ENCODE measurements at regions not wholly inside any gene's neighbourhood (a gene's known extent, or its start where the extent isn't known, plus 50 kb on each side); places are given as distances from the start of the nearest gene placed in this dataset.

DNA sequence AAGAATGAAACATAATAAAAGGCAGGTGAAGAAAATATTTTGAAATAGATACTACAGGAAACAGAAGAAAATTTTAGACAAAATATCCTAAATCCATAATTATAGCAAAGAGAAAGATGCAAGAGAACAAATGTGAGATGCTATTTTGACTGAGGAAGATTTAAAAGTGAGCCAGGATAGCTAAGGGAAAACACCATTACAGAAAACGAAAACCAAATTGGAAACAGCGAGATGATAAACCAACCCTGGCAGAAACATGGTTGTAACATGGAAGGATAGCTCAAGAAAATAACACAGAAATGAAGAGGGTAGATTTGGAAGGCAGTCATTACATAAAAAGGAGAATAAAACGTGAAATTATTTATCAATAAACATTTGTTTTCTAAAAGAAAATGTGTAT is 267.2 kb upstream of the NREP start:
- Histone ChIP-seq H2BK5ac (ENCODE audit: low read depth, low read length, poor library complexity, severe bottlenecking) (no peak overlapping the region), H2AFZ (replicated peaks; ENCODE audit: low read length, poor library complexity) (no peak overlapping the region), H3K4me2 (ENCODE audit: low read depth, low read length) (no peak overlapping the region), H3K23ac (ENCODE audit: low read depth, low read length) (no peak overlapping the region), H3K4ac (ENCODE audit: low read depth, low read length) (no peak overlapping the region), H4K8ac (ENCODE audit: low read depth in 2 of 2, low read length in 2 of 2) (no peak overlapping the region), H3K79me1 (ENCODE audit: low read depth in 1 of 2, low read length in 2 of 2) (no peaks in the 10 kb centered on the region), H3K14ac (replicated peaks; ENCODE audit: low read depth, low read length) (no peak overlapping the region), H3K56ac (ENCODE audit: extremely low read depth, insufficient read depth, low read length) (no peak overlapping the region), H3K36me3 (ENCODE audit: control insufficient read depth, insufficient read depth, low read length) (no peaks in the 10 kb centered on the region), H3K9ac (ENCODE audit: low read depth, low read length) (no peak overlapping the region), H3K9me1 (ENCODE audit: insufficient read depth, low read length) (no peaks in the 10 kb centered on the region), H3K27ac (ENCODE audit: insufficient read depth, low read length) (no peak overlapping the region), H4K20me1 (ENCODE audit: insufficient read depth, low read length) (no peaks in the 10 kb centered on the region), H4K91ac (ENCODE audit: insufficient read depth, low read depth, low read length) (no peak overlapping the region), H3K4me1 (ENCODE audit: control insufficient read depth, insufficient read depth, low read length) (no peaks in the 10 kb centered on the region; the same call in 1 of the 2 replicates), H2BK20ac (ENCODE audit: low read depth, low read length) (no peak overlapping the region; the same call in 1 of the 2 replicates), H2AK9ac (replicated peaks; ENCODE audit: low read depth, low read length, poor library complexity) (no peak overlapping the region), H3K4me3 (ENCODE audit: insufficient read depth, low read depth, low read length) (no peak overlapping the region), H2BK15ac (ENCODE audit: low read depth, low read length) (no peak overlapping the region), H3K9me3 (ENCODE audit: control insufficient read depth, insufficient read depth, low read length) (no peaks in the 10 kb centered on the region), H3K27me3 (ENCODE audit: control insufficient read depth, insufficient read depth, low read length) (no peaks in the 10 kb centered on the region), H4K5ac (ENCODE audit: low read depth, low read length) (peak overlapping the region; percentile 25; the same call in 1 of the 2 replicates), H3K18ac (ENCODE audit: low read depth, low read length) (peak overlapping the region; percentile 35; the same call in 1 of the 2 replicates), H2AK5ac (ENCODE audit: low read depth, low read length) (no peak overlapping the region), H2BK120ac (ENCODE audit: low read depth, low read length) (no peak overlapping the region)
- ChIA-PET POLR2A (ENCODE audit: unreplicated experiment) (no interaction called here), CTCF (interaction anchor here (1.0 kb wide), 1 partner anchor 16 kb away, joined by 3 read pairs; no protein-coding TSS in a partner anchor)
- WGBS, 2 experiments (ENCODE audit: extremely low coverage in 2 of 2, insufficient read length in 1 of 2) = no CpG with 5 or more reads among the region's 3 CpGs
- DNase-seq (no peak), ATAC-seq (ENCODE audit: low read depth) (no peak)
- in situ Hi-C loops (cut with MboI; ENCODE audit: low sequenced_read_pairs) = no loop called here
- TF ChIP-seq NFE2L2 (IDR thresholded peaks at IDR 0.05; ENCODE audit: low read depth, low read length) = no peak
- TF ChIP-seq CHD1 (IDR thresholded peaks at IDR 0.05; ENCODE audit: low read depth, low read length) = no peak
- no TSS peak for BruUV-seq (replicated peaks)
- dilution Hi-C loops (cut with HindIII; ENCODE audit: low sequenced_read_pairs, unreplicated experiment) = no loop called here
- intact Hi-C loops (cut with micrococcal nuclease) = no loop called here
